GM18907 (cell line): ENCODE measurements at regions not wholly inside any gene's neighbourhood (a gene's known extent, or its start where the extent isn't known, plus 50 kb on each side); places are given as distances from the start of the nearest gene placed in this dataset.

Experiments used
- ATAC-seq: cut with Tn5 transposase; IDR thresholded peaks from one replicate; pipeline ENCODE4 v1.9.1; 2021; ENCODE audit warnings: mild to moderate bottlenecking, moderate library complexity; ENCODE audit not compliant: unreplicated experiment

GRCh38 chr2:2879781-2880180 is 497.8 kb downstream of the EIPR1 start:
- ATAC-seq: peak; percentile 99

GRCh38 chr2:2879071-2879470 is 498.5 kb downstream of the EIPR1 start:
- ATAC-seq: no peak

GRCh38 chr2:2877427-2877826 is 500.2 kb downstream of the EIPR1 start:
- no peak for ATAC-seq

GRCh38 chr2:2876331-2877221 is 501.0 kb downstream of the EIPR1 start:
- no peak for ATAC-seq

- no peak for ATAC-seq
Measured at GRCh38 chr2:2875831-2876230, 501.8 kb downstream of the EIPR1 start.

GRCh38 chr2:2875296-2875695 is 502.3 kb downstream of the EIPR1 start:
- ATAC-seq: no peak

- no peak for ATAC-seq
Measured at GRCh38 chr2:2874805-2875204, 502.8 kb downstream of the EIPR1 start.

- ATAC-seq: no peak
Measured at GRCh38 chr2:2874341-2874740, 503.3 kb downstream of the EIPR1 start.

GRCh38 chr2:2873450-2873811 is 504.2 kb downstream of the EIPR1 start:
- ATAC-seq: no peak

- ATAC-seq: no peak
Measured at GRCh38 chr2:2872713-2873449, 504.7 kb downstream of the EIPR1 start.

GRCh38 chr2:2872309-2872617 is 505.4 kb downstream of the EIPR1 start:
- no peak for ATAC-seq

GRCh38 chr2:2871480-2872308 is 505.9 kb downstream of the EIPR1 start:
- no peak for ATAC-seq

- ATAC-seq: no peak
Measured at GRCh38 chr2:2870106-2870505, 507.5 kb downstream of the EIPR1 start.

- ATAC-seq: no peak
Measured at GRCh38 chr2:2869553-2869952, 508.1 kb downstream of the EIPR1 start.

- no peak for ATAC-seq
Measured at GRCh38 chr2:2868085-2868484, 509.5 kb downstream of the EIPR1 start.

GRCh38 chr2:2867397-2867979 is 510.1 kb downstream of the EIPR1 start:
- no peak for ATAC-seq

GRCh38 chr2:2866459-2866858 is 511.2 kb downstream of the EIPR1 start:
- ATAC-seq: no peak

- no peak for ATAC-seq
Measured at GRCh38 chr2:2862386-2862785, 515.2 kb downstream of the EIPR1 start.

GRCh38 chr2:2861666-2862240 is 515.9 kb downstream of the EIPR1 start:
- no peak for ATAC-seq

GRCh38 chr2:2860589-2861300 is 516.9 kb downstream of the EIPR1 start:
- ATAC-seq: no peak
